Transverse colon (tissue), 4 donors: ENCODE measurements at regions not wholly inside any gene's neighbourhood (a gene's known extent, or its start where the extent isn't known, plus 50 kb on each side); places are given as distances from the start of the nearest gene placed in this dataset.

Experiments
- EP300 ChIP-seq: sonication (generic); formaldehyde crosslinking; IDR thresholded peaks from one replicate; pipeline ENCODE4 v1.6.1; 2017; ENCODE audit warnings: antibody characterized with exemption, low read depth
- POLR2A ChIP-seq: fragments of 450-650 bp; IDR thresholded peaks from one replicate; pipeline ENCODE4 v1.6.1; 2016; ENCODE audit warnings: antibody characterized with exemption, mild to moderate bottlenecking, moderate library complexity
- POLR2AphosphoS5 ChIP-seq, 3 donors: sonication (generic); formaldehyde crosslinking; IDR thresholded peaks; one replicate each; pipeline ENCODE4 v1.6.1; 2016; ENCODE audit warnings: antibody characterized with exemption in 3 of 3
- TF ChIP-seq, protein P1 (sequence below), 5 experiments: fragments of 200-600 bp in 3 of 5; fragments of 450-650 bp in 2 of 5; sonication (generic) in 3 of 5; IDR thresholded peaks; 1 replicate in 2 of 5; 2 replicates in 3 of 5; pipeline ENCODE4 v1.5.1; 2016 to 2017; ENCODE audit warnings: antibody characterized with exemption in 5 of 5, inconsistent platforms in 3 of 5, mild to moderate bottlenecking in 2 of 5, moderate library complexity in 1 of 5

DNA sequence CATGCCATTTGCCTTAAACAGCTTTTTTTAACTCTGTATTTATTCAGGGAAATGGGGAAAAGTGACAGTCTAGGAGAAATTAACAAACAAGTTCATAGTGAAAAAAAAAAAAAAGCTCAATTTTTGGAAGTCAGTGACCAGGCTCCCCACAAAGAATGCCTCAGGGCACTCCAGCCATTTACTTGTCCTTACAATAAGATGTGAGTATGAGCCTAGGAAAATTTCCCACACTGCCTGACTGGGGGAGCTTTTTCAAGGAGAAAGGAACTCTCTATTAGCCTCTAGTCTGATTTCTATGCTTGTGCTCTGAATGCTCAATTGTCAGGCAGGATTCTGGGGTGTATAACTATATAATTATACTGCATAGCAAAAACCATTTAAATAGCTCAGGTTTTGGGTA is 74.9 kb upstream of the NRBF2 start:
- TF ChIP-seq POLR2A = no peak
- TF ChIP-seq, protein P1, sequence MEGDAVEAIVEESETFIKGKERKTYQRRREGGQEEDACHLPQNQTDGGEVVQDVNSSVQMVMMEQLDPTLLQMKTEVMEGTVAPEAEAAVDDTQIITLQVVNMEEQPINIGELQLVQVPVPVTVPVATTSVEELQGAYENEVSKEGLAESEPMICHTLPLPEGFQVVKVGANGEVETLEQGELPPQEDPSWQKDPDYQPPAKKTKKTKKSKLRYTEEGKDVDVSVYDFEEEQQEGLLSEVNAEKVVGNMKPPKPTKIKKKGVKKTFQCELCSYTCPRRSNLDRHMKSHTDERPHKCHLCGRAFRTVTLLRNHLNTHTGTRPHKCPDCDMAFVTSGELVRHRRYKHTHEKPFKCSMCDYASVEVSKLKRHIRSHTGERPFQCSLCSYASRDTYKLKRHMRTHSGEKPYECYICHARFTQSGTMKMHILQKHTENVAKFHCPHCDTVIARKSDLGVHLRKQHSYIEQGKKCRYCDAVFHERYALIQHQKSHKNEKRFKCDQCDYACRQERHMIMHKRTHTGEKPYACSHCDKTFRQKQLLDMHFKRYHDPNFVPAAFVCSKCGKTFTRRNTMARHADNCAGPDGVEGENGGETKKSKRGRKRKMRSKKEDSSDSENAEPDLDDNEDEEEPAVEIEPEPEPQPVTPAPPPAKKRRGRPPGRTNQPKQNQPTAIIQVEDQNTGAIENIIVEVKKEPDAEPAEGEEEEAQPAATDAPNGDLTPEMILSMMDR (IDR thresholded peaks at IDR 0.05) = no peak
- no peak for TF ChIP-seq POLR2AphosphoS5 (IDR thresholded peaks at IDR 0.05)
- no peak for TF ChIP-seq EP300
